Mesendoderm (in vitro differentiated cells): ENCODE measurements at regions not wholly inside any gene's neighbourhood (a gene's known extent, or its start where the extent isn't known, plus 50 kb on each side); places are given as distances from the start of the nearest gene placed in this dataset.
A peak's percentile ranks its signal among the peaks of the same experiment; 100 is the strongest.
"Not testable (repeated sequence)": the region's sequence is repeated elsewhere in the genome, so short reads cannot be mapped to it uniquely, and the experiment has no call there.

Experiments used
- DNase-seq: peaks from one replicate; pipeline ENCODE4 v3.0.0; 2013
- H2AK5ac ChIP-seq: 2 replicates; pipeline ENCODE4 v1.6.1; 2013; ENCODE audit warnings: low read length, inconsistent platforms
- H2BK120ac ChIP-seq: 2 replicates; pipeline ENCODE4 v1.6.1; 2013; ENCODE audit warnings: low read depth, mild to moderate bottlenecking, low read length, moderate library complexity, mixed read lengths
- H2BK15ac ChIP-seq: replicated peaks from 2 replicates; pipeline ENCODE4 v1.6.1; 2013; ENCODE audit warnings: low read depth, mild to moderate bottlenecking, moderate library complexity
- H2BK5ac ChIP-seq: 2 replicates; pipeline ENCODE4 v1.6.1; 2013; ENCODE audit warnings: low read length, inconsistent platforms
- H3K18ac ChIP-seq: 2 replicates; pipeline ENCODE4 v1.6.1; 2013; ENCODE audit warnings: mild to moderate bottlenecking, low read length, mixed read lengths
- H3K23ac ChIP-seq: one replicate; pipeline ENCODE4 v1.6.1; 2013; ENCODE audit warnings: low read length
- H3K27ac ChIP-seq: 2 replicates; pipeline ENCODE4 v1.5.1; 2013; ENCODE audit warnings: low read depth, mild to moderate bottlenecking, inconsistent platforms, low read length, moderate library complexity
- H3K27me3 ChIP-seq: 2 replicates; pipeline ENCODE4 v1.6.1; 2013; ENCODE audit warnings: low read length, control low read depth, mild to moderate bottlenecking, inconsistent platforms; ENCODE audit not compliant: insufficient read depth, poor library complexity
- H3K36me3 ChIP-seq: 2 replicates; pipeline ENCODE4 v1.6.1; 2013; ENCODE audit warnings: low read length, inconsistent platforms; ENCODE audit not compliant: control insufficient read depth, insufficient read depth
- H3K4ac ChIP-seq: one replicate; pipeline ENCODE4 v1.6.1; 2013; ENCODE audit warnings: low read depth, mild to moderate bottlenecking, low read length, moderate library complexity
- H3K4me1 ChIP-seq: 2 replicates; pipeline ENCODE4 v1.6.1; 2013; ENCODE audit warnings: low read depth, low read length, inconsistent platforms; ENCODE audit not compliant: control insufficient read depth
- H3K4me2 ChIP-seq: 2 replicates; pipeline ENCODE4 v1.6.1; 2013; ENCODE audit warnings: low read length
- H3K4me3 ChIP-seq: 2 replicates; pipeline ENCODE4 v1.5.1; 2013; ENCODE audit warnings: mild to moderate bottlenecking, low read length
- H3K56ac ChIP-seq: one replicate; pipeline ENCODE4 v1.6.1; 2013; ENCODE audit warnings: low read length
- H3K79me1 ChIP-seq: 2 replicates; pipeline ENCODE4 v1.6.1; 2013; ENCODE audit warnings: low read length, inconsistent platforms
- H3K79me2 ChIP-seq: 2 replicates; pipeline ENCODE4 v1.6.1; 2013; ENCODE audit warnings: mild to moderate bottlenecking, low read length; ENCODE audit not compliant: control insufficient read depth, insufficient read depth
- H3K9ac ChIP-seq: 2 replicates; pipeline ENCODE4 v1.6.1; 2013; ENCODE audit warnings: low read length, inconsistent platforms
- H4K5ac ChIP-seq: one replicate; pipeline ENCODE4 v1.6.1; 2013; ENCODE audit warnings: low read length
- H4K8ac ChIP-seq: one replicate; pipeline ENCODE4 v1.6.1; 2013; ENCODE audit warnings: low read depth, mild to moderate bottlenecking, control low read depth, low read length, moderate library complexity
- WGBS: extraction: QIAGEN DNeasy Blood & Tissue Kit; methylation state at CpG from one replicate; pipeline ENCODE4 v1.1.7; 2013; ENCODE audit warnings: low lambda C conversion rate, missing lambda C conversion rate; ENCODE audit not compliant: insufficient coverage; ENCODE audit errors: extremely low coverage; 5-methylcytosine and 5-hydroxymethylcytosine counted together

GRCh38 chr11:71710701-71711385, 122.2 kb upstream of the DEFB108B start:
- not testable (repeated sequence) for H3K4me3 ChIP-seq, H3K79me1 ChIP-seq, H3K79me2 ChIP-seq, H3K4me1 ChIP-seq, H3K27me3 ChIP-seq, H2AK5ac ChIP-seq, H3K23ac ChIP-seq, H4K8ac ChIP-seq, H3K4me2 ChIP-seq, H4K5ac ChIP-seq, H3K4ac ChIP-seq, H3K36me3 ChIP-seq, H2BK15ac ChIP-seq
- Histone ChIP-seq H3K18ac (peak overlapping the region; percentile 98), H2BK120ac (peak overlapping the region; percentile 73), H3K9ac (peak overlapping the region; percentile 54), H3K56ac (peak overlapping the region; percentile 76), H2BK5ac (peak overlapping the region; percentile 80), H3K27ac (peak overlapping the region; percentile 93)
- no CpG with 5 or more reads among the region's 10 CpGs for WGBS
- DNase-seq = peak; percentile 46

GRCh38 chr11:71712350-71712749, 120.7 kb upstream of the DEFB108B start:
- H2BK120ac ChIP-seq, H2AK5ac ChIP-seq, H4K5ac ChIP-seq, H4K8ac ChIP-seq, H2BK5ac ChIP-seq, H3K27me3 ChIP-seq, H3K18ac ChIP-seq, H3K4ac ChIP-seq, H3K27ac ChIP-seq, H3K4me3 ChIP-seq, H3K79me1 ChIP-seq, H3K23ac ChIP-seq, H3K4me2 ChIP-seq, H3K79me2 ChIP-seq, H3K9ac ChIP-seq, H3K4me1 ChIP-seq, DNase-seq, H3K36me3 ChIP-seq, H2BK15ac ChIP-seq: not testable (repeated sequence)
- peak overlapping the region; percentile 15 for H3K56ac ChIP-seq
- no CpG with 5 or more reads among the region's 2 CpGs for WGBS

- H3K56ac ChIP-seq, H3K4ac ChIP-seq: not testable (repeated sequence)
Observed at GRCh38 chr11:71712846-71713245, 120.2 kb upstream of the DEFB108B start.

GRCh38 chr11:71714510-71714909, 118.5 kb upstream of the DEFB108B start:
- not testable (repeated sequence) for H2BK120ac ChIP-seq, H3K79me1 ChIP-seq, DNase-seq, H3K4me3 ChIP-seq, H3K79me2 ChIP-seq, H2AK5ac ChIP-seq, H3K27ac ChIP-seq, H3K4me1 ChIP-seq, H4K5ac ChIP-seq, H2BK5ac ChIP-seq, H3K4ac ChIP-seq, H4K8ac ChIP-seq, H3K36me3 ChIP-seq, H3K9ac ChIP-seq, H3K27me3 ChIP-seq, H3K4me2 ChIP-seq, H3K23ac ChIP-seq, H2BK15ac ChIP-seq, H3K18ac ChIP-seq
- H3K56ac ChIP-seq = peak overlapping the region; percentile 5
- no CpG with 5 or more reads among the region's 6 CpGs for WGBS

More at GRCh38 chr11:71712846-71713245, 120.2 kb upstream of the DEFB108B start:
- H3K4me3 ChIP-seq, H3K23ac ChIP-seq, H2AK5ac ChIP-seq, H3K79me1 ChIP-seq, H3K9ac ChIP-seq, H4K8ac ChIP-seq, H3K27ac ChIP-seq, H2BK15ac ChIP-seq, H3K27me3 ChIP-seq, H3K4me2 ChIP-seq, H4K5ac ChIP-seq, H2BK5ac ChIP-seq, H3K4me1 ChIP-seq, H3K18ac ChIP-seq, H3K36me3 ChIP-seq, H3K79me2 ChIP-seq, H2BK120ac ChIP-seq: not testable (repeated sequence)
- no CpG with 5 or more reads among the region's 5 CpGs for WGBS
- DNase-seq = peak; percentile 85

- H3K79me1 ChIP-seq, H3K4me1 ChIP-seq, H3K4me3 ChIP-seq, H2BK5ac ChIP-seq, H2BK15ac ChIP-seq, H3K4ac ChIP-seq, H4K5ac ChIP-seq, H3K23ac ChIP-seq, DNase-seq, H3K56ac ChIP-seq, H3K79me2 ChIP-seq, H3K27ac ChIP-seq, H4K8ac ChIP-seq, H2AK5ac ChIP-seq, H3K36me3 ChIP-seq, H3K9ac ChIP-seq, H3K18ac ChIP-seq, H2BK120ac ChIP-seq, H3K4me2 ChIP-seq, H3K27me3 ChIP-seq: not testable (repeated sequence)
- no CpG with 5 or more reads among the region's 11 CpGs for WGBS
Observed at GRCh38 chr11:71721840-71722239, 111.2 kb upstream of the DEFB108B start.

- no CpG with 5 or more reads among the region's 5 CpGs for WGBS
- not testable (repeated sequence) for H2BK5ac ChIP-seq
Observed at GRCh38 chr11:71723991-71724390, 109.0 kb upstream of the DEFB108B start.

More at GRCh38 chr11:71723991-71724390, 109.0 kb upstream of the DEFB108B start:
- H3K4me2 ChIP-seq, H3K9ac ChIP-seq, H3K23ac ChIP-seq, H3K79me1 ChIP-seq, H2BK15ac ChIP-seq, H4K5ac ChIP-seq, H4K8ac ChIP-seq, H3K27ac ChIP-seq, H3K4ac ChIP-seq, H2BK120ac ChIP-seq, H3K56ac ChIP-seq, H2AK5ac ChIP-seq, DNase-seq, H3K36me3 ChIP-seq, H3K4me1 ChIP-seq, H3K18ac ChIP-seq, H3K4me3 ChIP-seq, H3K79me2 ChIP-seq, H3K27me3 ChIP-seq: not testable (repeated sequence)
